ENCODE measurements at regions not wholly inside any gene's neighbourhood (a gene's known extent, or its start where the extent isn't known, plus 50 kb on each side); places are given as distances from the start of the nearest gene placed in this dataset.

DNA sequence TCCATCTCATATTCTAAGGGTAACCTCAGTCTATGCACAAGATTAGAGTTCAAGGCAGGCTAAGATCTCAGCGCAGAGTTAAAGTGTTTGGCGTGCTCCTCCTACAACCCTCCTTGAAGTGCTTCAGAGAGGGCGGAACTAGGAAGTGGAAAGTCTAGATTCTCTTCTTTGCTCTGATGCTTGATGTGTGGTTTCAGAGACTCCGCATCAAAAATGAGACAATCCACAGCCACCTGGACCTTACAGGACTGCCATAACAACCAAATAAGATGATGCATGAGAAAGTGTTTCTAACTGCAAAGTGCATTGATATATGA, 161.3 kb upstream of the ATP11B start:
- Histone ChIP-seq H3K36me3 (ENCODE audit: control insufficient read depth in 2 of 3, insufficient read depth in 3 of 3, low read length in 3 of 3) (no peaks in the 10 kb centered on the region), H3K9me3 (ENCODE audit: control insufficient read depth in 2 of 3, insufficient read depth in 1 of 3, low read length in 3 of 3) (no peaks in the 10 kb centered on the region), H3K27ac (ENCODE audit: low read depth in 2 of 2, low read length in 2 of 2) (no peak overlapping the region), H3K27me3 (ENCODE audit: control insufficient read depth, insufficient read depth, low read length) (no peaks in the 10 kb centered on the region), H3K4me1 (ENCODE audit: control insufficient read depth in 2 of 3, insufficient read depth in 2 of 3, low read depth in 1 of 3, low read length in 3 of 3) (no peaks in the 10 kb centered on the region), H3K4me3 (ENCODE audit: low read length in 3 of 3) (no peak overlapping the region), H3K9ac (ENCODE audit: low read length in 3 of 3) (no peak overlapping the region)
- TF ChIP-seq, protein P1, sequence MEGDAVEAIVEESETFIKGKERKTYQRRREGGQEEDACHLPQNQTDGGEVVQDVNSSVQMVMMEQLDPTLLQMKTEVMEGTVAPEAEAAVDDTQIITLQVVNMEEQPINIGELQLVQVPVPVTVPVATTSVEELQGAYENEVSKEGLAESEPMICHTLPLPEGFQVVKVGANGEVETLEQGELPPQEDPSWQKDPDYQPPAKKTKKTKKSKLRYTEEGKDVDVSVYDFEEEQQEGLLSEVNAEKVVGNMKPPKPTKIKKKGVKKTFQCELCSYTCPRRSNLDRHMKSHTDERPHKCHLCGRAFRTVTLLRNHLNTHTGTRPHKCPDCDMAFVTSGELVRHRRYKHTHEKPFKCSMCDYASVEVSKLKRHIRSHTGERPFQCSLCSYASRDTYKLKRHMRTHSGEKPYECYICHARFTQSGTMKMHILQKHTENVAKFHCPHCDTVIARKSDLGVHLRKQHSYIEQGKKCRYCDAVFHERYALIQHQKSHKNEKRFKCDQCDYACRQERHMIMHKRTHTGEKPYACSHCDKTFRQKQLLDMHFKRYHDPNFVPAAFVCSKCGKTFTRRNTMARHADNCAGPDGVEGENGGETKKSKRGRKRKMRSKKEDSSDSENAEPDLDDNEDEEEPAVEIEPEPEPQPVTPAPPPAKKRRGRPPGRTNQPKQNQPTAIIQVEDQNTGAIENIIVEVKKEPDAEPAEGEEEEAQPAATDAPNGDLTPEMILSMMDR (IDR thresholded peaks at IDR 0.05; ENCODE audit: borderline replicate concordance, extremely low read depth, insufficient read depth) = no peak
- FAIRE-seq (no peak), DNase-seq (no peak)
- intact Hi-C loops (cut with DNase I) = no loop called here

DNA sequence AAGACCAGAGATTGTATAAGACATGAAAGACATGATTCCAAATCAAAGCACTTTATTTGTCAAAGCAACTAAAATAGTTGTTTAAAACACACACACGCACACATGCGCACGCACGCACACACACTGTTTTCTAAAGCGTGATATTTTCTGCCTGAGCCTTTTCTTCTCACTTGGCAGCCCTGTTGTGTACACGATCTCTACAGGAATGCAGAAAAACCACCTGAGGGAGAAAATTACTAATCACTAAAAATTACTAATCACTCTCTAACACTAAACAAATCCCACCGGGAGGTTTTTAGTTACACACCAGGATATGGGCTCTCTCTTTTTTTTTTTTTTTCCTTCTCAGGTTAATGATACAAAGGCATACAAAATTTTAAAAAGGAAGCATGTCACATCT, 160.1 kb upstream of the ATP11B start:
- intact Hi-C loops (cut with DNase I) = no loop called here
- no peak for FAIRE-seq
- no peak for DNase-seq

DNA sequence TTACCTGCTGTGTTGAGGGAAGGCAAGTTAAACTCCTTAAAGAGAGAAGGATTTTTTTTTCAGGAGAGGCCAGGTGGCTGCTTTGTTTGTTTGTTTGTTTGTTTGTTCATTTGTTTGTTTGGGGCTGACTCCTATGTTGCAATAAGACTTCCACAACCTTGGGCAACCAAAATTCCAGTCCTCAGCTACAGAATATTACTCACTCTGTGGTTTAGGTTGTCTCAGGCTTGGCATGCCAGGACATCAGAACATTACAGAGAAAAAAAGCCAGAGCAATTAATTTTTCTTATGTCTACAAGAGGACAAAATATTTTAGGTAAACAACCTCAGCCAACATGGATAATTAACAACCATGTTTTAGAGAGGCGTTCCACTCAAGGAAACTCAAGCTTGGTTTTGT, 156.7 kb upstream of the ATP11B start:
- Histone ChIP-seq H3K27ac (ENCODE audit: low read depth in 2 of 2, low read length in 2 of 2) (no peak overlapping the region), H3K4me1 (ENCODE audit: control insufficient read depth in 2 of 3, insufficient read depth in 2 of 3, low read depth in 1 of 3, low read length in 3 of 3) (no peaks in the 10 kb centered on the region), H3K4me3 (ENCODE audit: low read length in 3 of 3) (no peak overlapping the region), H3K27me3 (ENCODE audit: control insufficient read depth, insufficient read depth, low read length) (no peaks in the 10 kb centered on the region), H3K36me3 (ENCODE audit: control insufficient read depth in 2 of 3, insufficient read depth in 3 of 3, low read length in 3 of 3) (no peaks in the 10 kb centered on the region), H3K9me3 (ENCODE audit: control insufficient read depth in 2 of 3, insufficient read depth in 1 of 3, low read length in 3 of 3) (peaks cover 0 to 5% (median 0%) of the 10 kb centered on the region in 3 donors), H3K9ac (ENCODE audit: low read length in 3 of 3) (no peak overlapping the region)
- DNase-seq (no peak), FAIRE-seq (no peak)
- TF ChIP-seq, protein P1 (IDR thresholded peaks at IDR 0.05; ENCODE audit: borderline replicate concordance, extremely low read depth, insufficient read depth) = no peak
- intact Hi-C loops (cut with DNase I) = no loop called here

More for the DNA sequence above, 160.1 kb upstream of the ATP11B start:
- no peaks in the 10 kb centered on the region for H3K36me3 ChIP-seq (ENCODE audit: control insufficient read depth in 2 of 3, insufficient read depth in 3 of 3, low read length in 3 of 3)
- H3K9ac ChIP-seq (ENCODE audit: low read length in 3 of 3) = no peak overlapping the region
- H3K4me1 ChIP-seq (ENCODE audit: control insufficient read depth in 2 of 3, insufficient read depth in 2 of 3, low read depth in 1 of 3, low read length in 3 of 3) = no peaks in the 10 kb centered on the region
- H3K9me3 ChIP-seq (ENCODE audit: control insufficient read depth in 2 of 3, insufficient read depth in 1 of 3, low read length in 3 of 3) = no peaks in the 10 kb centered on the region
- H3K27ac ChIP-seq (ENCODE audit: low read depth in 2 of 2, low read length in 2 of 2) = no peak overlapping the region
- no peaks in the 10 kb centered on the region for H3K27me3 ChIP-seq (ENCODE audit: control insufficient read depth, insufficient read depth, low read length)
- TF ChIP-seq, protein P1 (IDR thresholded peaks at IDR 0.05; ENCODE audit: borderline replicate concordance, extremely low read depth, insufficient read depth) = no peak
- no peak overlapping the region for H3K4me3 ChIP-seq (ENCODE audit: low read length in 3 of 3)

DNA sequence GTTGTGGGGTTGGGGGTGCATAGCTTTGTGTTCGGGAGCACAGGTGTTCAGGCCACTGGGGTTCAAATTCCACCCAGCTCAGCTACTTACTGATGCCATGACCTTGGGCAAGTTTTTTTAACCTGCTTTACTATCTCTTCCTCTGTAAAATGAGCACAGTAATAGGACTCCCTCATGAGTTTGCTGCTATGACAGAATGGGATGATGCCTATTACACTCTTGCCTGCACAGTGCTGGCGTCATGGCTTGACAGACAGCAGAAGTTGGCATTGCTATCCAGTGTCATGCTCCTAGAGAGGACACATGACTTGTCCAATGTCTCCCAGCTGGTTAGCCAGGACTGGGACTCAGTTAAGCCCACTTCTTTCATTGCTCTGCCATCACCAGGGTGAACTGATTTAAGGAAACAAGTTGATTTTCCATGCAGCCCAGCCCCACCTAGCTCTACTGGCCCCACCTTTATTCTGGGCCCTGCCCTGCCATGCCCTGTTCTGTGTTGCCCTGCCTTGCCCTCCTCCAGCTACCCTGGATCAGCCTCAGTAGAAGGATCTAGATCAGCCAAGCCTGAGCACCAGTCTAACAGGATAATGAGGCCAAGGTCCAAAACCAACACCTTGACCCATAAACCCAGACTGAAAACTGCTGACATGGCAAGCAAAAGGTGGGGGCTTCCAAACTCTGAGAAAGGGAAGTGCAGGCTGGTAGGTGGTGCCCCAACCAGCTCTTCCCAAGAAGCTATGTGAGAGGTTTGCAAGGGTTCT, 155.8 kb upstream of the ATP11B start:
- no peaks in the 10 kb centered on the region for H3K27me3 ChIP-seq (ENCODE audit: control insufficient read depth, insufficient read depth, low read length)
- TF ChIP-seq, protein P1 (IDR thresholded peaks at IDR 0.05; ENCODE audit: borderline replicate concordance, extremely low read depth, insufficient read depth) = no peak
- H3K9ac ChIP-seq (ENCODE audit: low read length in 3 of 3) = no peak overlapping the region
- peaks cover 0 to 5% (median 0%) of the 10 kb centered on the region in 3 donors for H3K9me3 ChIP-seq (ENCODE audit: control insufficient read depth in 2 of 3, insufficient read depth in 1 of 3, low read length in 3 of 3)
- H3K27ac ChIP-seq (ENCODE audit: low read depth in 2 of 2, low read length in 2 of 2) = no peak overlapping the region
- DNase-seq (no peak), FAIRE-seq (no peak)
- no peaks in the 10 kb centered on the region for H3K36me3 ChIP-seq (ENCODE audit: control insufficient read depth in 2 of 3, insufficient read depth in 3 of 3, low read length in 3 of 3)
- no peak overlapping the region for H3K4me3 ChIP-seq (ENCODE audit: low read length in 3 of 3)
- intact Hi-C loops (cut with DNase I) = no loop called here
- H3K4me1 ChIP-seq (ENCODE audit: control insufficient read depth in 2 of 3, insufficient read depth in 2 of 3, low read depth in 1 of 3, low read length in 3 of 3) = no peaks in the 10 kb centered on the region

Measured in kidney (tissue), 13 donors.